ENCODE measurements at regions not wholly inside any gene's neighbourhood (a gene's known extent, or its start where the extent isn't known, plus 50 kb on each side); places are given as distances from the start of the nearest gene placed in this dataset.

GRCh38 chr7:17101207-17101696 lies 197.2 kb upstream of the AHR start:
- H3K4me1 ChIP-seq (ENCODE audit: control insufficient read depth in 1 of 2, insufficient read depth in 2 of 2, low read length in 2 of 2), result peaks cover 17 to 21% of the 10 kb centered on the region in 2 experiments; a peak in 3 of 4 replicates

GRCh38 chr7:17103170-17103569 lies 195.3 kb upstream of the AHR start:
- CTCF ChIA-PET, result interaction anchor here (1.0 kb wide), 1 partner anchor 40 kb away, joined by 3 read pairs; no protein-coding TSS in a partner anchor

More at GRCh38 chr7:17101207-17101696, 197.2 kb upstream of the AHR start:
- no peaks in the 10 kb centered on the region for H3K27me3 ChIP-seq (ENCODE audit: insufficient read depth, low read length)
- no peak for ATAC-seq
- no peak for DNase-seq (ENCODE audit: low read depth, low spot score)
- no peak overlapping the region for H3K9ac ChIP-seq (ENCODE audit: low read length)
- H3K4me2 ChIP-seq (ENCODE audit: low read length), result no peak overlapping the region
- intact Hi-C loops (cut with micrococcal nuclease), result no loop called here
- H3K79me2 ChIP-seq (ENCODE audit: insufficient read depth, low read length), result no peaks in the 10 kb centered on the region
- no TSS peak for BruUV-seq (replicated peaks)
- H4K20me1 ChIP-seq (ENCODE audit: insufficient read depth), result no peaks in the 10 kb centered on the region
- no peaks in the 10 kb centered on the region for H3K36me3 ChIP-seq (ENCODE audit: control insufficient read depth in 1 of 2, insufficient read depth in 2 of 2, low read length in 2 of 2)
- no peak overlapping the region for H3K4me3 ChIP-seq (replicated peaks in 1 of 2; ENCODE audit: low read depth in 1 of 2, low read length in 2 of 2)
- H2AFZ ChIP-seq (ENCODE audit: low read depth, low read length, poor library complexity, severe bottlenecking), result no peak overlapping the region
- no peaks in the 10 kb centered on the region for H3K9me2 ChIP-seq (ENCODE audit: insufficient read depth)
- ChIA-PET RAD21 (ENCODE audit: low non-redundant PET in 1 of 2, low total read pairs in 2 of 2, uncharacterized antibody in 2 of 2, unreplicated experiment in 2 of 2) (no interaction called here), POLR2A (no interaction called here), CTCF (no interaction called here)
- no peaks in the 10 kb centered on the region for H3K9me3 ChIP-seq (ENCODE audit: control insufficient read depth in 1 of 2, insufficient read depth in 1 of 2, low read depth in 1 of 2, low read length in 2 of 2)
- TF ChIP-seq FOSL1 (IDR thresholded peaks at IDR 0.05; ENCODE audit: low read depth), result no peak
- TF ChIP-seq CBX3 (IDR thresholded peaks at IDR 0.05; ENCODE audit: low read depth), result no peak
- TF ChIP-seq POLR2AphosphoS5 (IDR thresholded peaks at IDR 0.05; ENCODE audit: low read depth, low read length), result no peak
- TF ChIP-seq ZNF274 (IDR thresholded peaks at IDR 0.05; ENCODE audit: low read depth, low read length), result no peak
- TF ChIP-seq EZH2 (IDR thresholded peaks at IDR 0.05), result no peak
- H3K27ac ChIP-seq (ENCODE audit: low read depth, low read length), result no peak overlapping the region

More at GRCh38 chr7:17103170-17103569, 195.3 kb upstream of the AHR start:
- Histone ChIP-seq H3K79me2 (ENCODE audit: insufficient read depth, low read length) (no peaks in the 10 kb centered on the region), H2AFZ (ENCODE audit: low read depth, low read length, poor library complexity, severe bottlenecking) (no peak overlapping the region), H3K4me1 (ENCODE audit: control insufficient read depth in 1 of 2, insufficient read depth in 2 of 2, low read length in 2 of 2) (peaks cover 17 to 21% of the 10 kb centered on the region in 2 experiments; a peak in 3 of 4 replicates), H3K27me3 (ENCODE audit: insufficient read depth, low read length) (no peaks in the 10 kb centered on the region), H3K27ac (ENCODE audit: low read depth, low read length) (no peak overlapping the region), H4K20me1 (ENCODE audit: insufficient read depth) (no peaks in the 10 kb centered on the region), H3K9me3 (ENCODE audit: control insufficient read depth in 1 of 2, insufficient read depth in 1 of 2, low read depth in 1 of 2, low read length in 2 of 2) (no peaks in the 10 kb centered on the region), H3K4me3 (replicated peaks in 1 of 2; ENCODE audit: low read depth in 1 of 2, low read length in 2 of 2) (no peak overlapping the region), H3K4me2 (ENCODE audit: low read length) (no peak overlapping the region), H3K9me2 (ENCODE audit: insufficient read depth) (no peaks in the 10 kb centered on the region), H3K9ac (ENCODE audit: low read length) (no peak overlapping the region), H3K36me3 (ENCODE audit: control insufficient read depth in 1 of 2, insufficient read depth in 2 of 2, low read length in 2 of 2) (no peaks in the 10 kb centered on the region)
- intact Hi-C loops (cut with micrococcal nuclease), result no loop called here
- BruUV-seq (replicated peaks), result no TSS peak
- ChIA-PET RAD21 (ENCODE audit: low non-redundant PET in 1 of 2, low total read pairs in 2 of 2, uncharacterized antibody in 2 of 2, unreplicated experiment in 2 of 2) (no interaction called here), POLR2A (no interaction called here)
- no peak for ATAC-seq
- no peak for DNase-seq (ENCODE audit: low read depth, low spot score)
- TF ChIP-seq ATF3 (IDR thresholded peaks at IDR 0.05) (no peak), EZH2 (IDR thresholded peaks at IDR 0.05) (no peak), REST (IDR thresholded peaks at IDR 0.05; ENCODE audit: low read depth) (no peak), TCF7L2 (IDR thresholded peaks at IDR 0.05; ENCODE audit: borderline replicate concordance, extremely low read depth, insufficient read depth, insufficient read length) (no peak), POLR2AphosphoS5 (IDR thresholded peaks at IDR 0.05; ENCODE audit: low read depth, low read length) (no peak), ELF1 (IDR thresholded peaks at IDR 0.05; ENCODE audit: borderline replicate concordance, low read depth) (no peak), FOSL1 (IDR thresholded peaks at IDR 0.05; ENCODE audit: low read depth) (no peak)

Measured in HCT116 (cell line).